WTC11 (cell line): ENCODE measurements at regions not wholly inside any gene's neighbourhood (a gene's known extent, or its start where the extent isn't known, plus 50 kb on each side); places are given as distances from the start of the nearest gene placed in this dataset.

Source experiments
- ATAC-seq: fragments of 200-7000 bp; cut with Tn5 transposase; 2 replicates; pipeline ENCODE4 v1.10.0; 2021; ENCODE audit warnings: mild to moderate bottlenecking, moderate library complexity
- CTCF ChIA-PET: fragments of 300-600 bp; sonication (Branson Sonifier 250); formaldehyde crosslinking; loops from one replicate; lab custom pipeline; 2021; ENCODE audit warnings: antibody characterized with exemption; lab: Charles Lee
- POLR2A ChIA-PET: fragments of 350-600 bp; sonication (Branson Sonifier 250); formaldehyde crosslinking; loops from one replicate; lab custom pipeline; 2021; ENCODE audit warnings: antibody characterized with exemption; lab: Charles Lee
- DNase-seq: peaks from one replicate; pipeline ENCODE4 v3.0.0; 2021; ENCODE audit warnings: low spot score
- H3K27ac Mint-ChIP-seq: 2 replicates; pipeline ENCODE4 v1.8.0; 2021; ENCODE audit warnings: mixed read lengths
- H3K27me3 Mint-ChIP-seq: 2 replicates; pipeline ENCODE4 v1.8.0; 2021; ENCODE audit warnings: low read depth, mild to moderate bottlenecking, moderate library complexity, mixed read lengths
- H3K36me3 Mint-ChIP-seq: 2 replicates; pipeline ENCODE4 v1.8.0; 2021; ENCODE audit warnings: mixed read lengths
- H3K4me1 Mint-ChIP-seq: 2 replicates; pipeline ENCODE4 v1.8.0; 2022; ENCODE audit warnings: mixed read lengths
- H3K4me3 Mint-ChIP-seq: 2 replicates; pipeline ENCODE4 v1.8.0; 2021; ENCODE audit warnings: mild to moderate bottlenecking, moderate library complexity, mixed read lengths
- H3K9me3 Mint-ChIP-seq: 2 replicates; pipeline ENCODE4 v1.8.0; 2021; ENCODE audit warnings: mixed read lengths
- CBFB ChIP-seq: sonication (generic); formaldehyde crosslinking; IDR thresholded peaks from 2 replicates; pipeline ENCODE4 v1.8.1; 2022; ENCODE audit warnings: mild to moderate bottlenecking, low read depth, missing genetic modification reagents
- GABPB1 ChIP-seq: sonication (generic); formaldehyde crosslinking; IDR thresholded peaks from 2 replicates; pipeline ENCODE4 v1.8.1; 2023; ENCODE audit warnings: mild to moderate bottlenecking, missing genetic modification reagents
- GRHL2 ChIP-seq: fragments of 250-450 bp; sonication (Bioruptor Pico); IDR thresholded peaks from 2 replicates; pipeline ENCODE4 v1.8.0; 2022; ENCODE audit warnings: mild to moderate bottlenecking, moderate library complexity; ENCODE audit not compliant: insufficient replicate concordance, severe bottlenecking
- HMGA2 ChIP-seq: fragments of 250-450 bp; sonication (Bioruptor Pico); IDR thresholded peaks from 2 replicates; pipeline ENCODE4 v1.4.0; 2021; ENCODE audit warnings: mild to moderate bottlenecking, moderate library complexity
- JAZF1 ChIP-seq: fragments of 250-450 bp; sonication (Bioruptor Pico); IDR thresholded peaks from 2 replicates; pipeline ENCODE4 v1.9.0; 2021; ENCODE audit warnings: moderate library complexity, mild to moderate bottlenecking, inconsistent platforms
- NFE2L1 ChIP-seq: sonication (generic); formaldehyde crosslinking; IDR thresholded peaks from 2 replicates; pipeline ENCODE4 v1.8.1; 2023; ENCODE audit warnings: missing genetic modification reagents
- PRRX2 ChIP-seq: fragments of 250-450 bp; sonication (Bioruptor Pico); IDR thresholded peaks from 2 replicates; pipeline ENCODE4 v1.8.0; 2021; ENCODE audit warnings: mild to moderate bottlenecking
- SMAD4 ChIP-seq: sonication (generic); formaldehyde crosslinking; IDR thresholded peaks from 2 replicates; pipeline ENCODE4 v1.8.0; 2022; ENCODE audit warnings: mild to moderate bottlenecking, missing genetic modification reagents
- SOX15 ChIP-seq: fragments of 250-450 bp; sonication (Bioruptor Pico); IDR thresholded peaks from 2 replicates; pipeline ENCODE4 v1.9.0; 2021; ENCODE audit warnings: mild to moderate bottlenecking
- SP1 ChIP-seq: sonication (generic); formaldehyde crosslinking; conservative IDR thresholded peaks from 2 replicates; pipeline ENCODE4 v1.8.1; 2022; ENCODE audit warnings: missing genetic modification reagents
- TF ChIP-seq, protein P1 (sequence below): fragments of 200-600 bp; IDR thresholded peaks from 2 replicates; pipeline ENCODE4 v1.8.0; 2022; ENCODE audit warnings: antibody characterized with exemption
- TF ChIP-seq, protein P2 (sequence below): sonication (generic); formaldehyde crosslinking; IDR thresholded peaks from 2 replicates; pipeline ENCODE4 v1.8.1; 2022; ENCODE audit warnings: missing genetic modification reagents, borderline replicate concordance
- TF ChIP-seq, protein P3 (sequence below): sonication (generic); formaldehyde crosslinking; IDR thresholded peaks from 2 replicates; pipeline ENCODE4 v1.8.1; 2023; ENCODE audit warnings: mild to moderate bottlenecking, missing genetic modification reagents
- TF ChIP-seq, protein P4 (sequence below): sonication (generic); formaldehyde crosslinking; IDR thresholded peaks from 2 replicates; pipeline ENCODE4 v1.8.1; 2022; ENCODE audit warnings: low read depth, mild to moderate bottlenecking, moderate library complexity, missing genetic modification reagents, borderline replicate concordance
- TF ChIP-seq, protein P5 (sequence below): sonication (generic); formaldehyde crosslinking; IDR thresholded peaks from 2 replicates; pipeline ENCODE4 v1.8.0; 2023; ENCODE audit warnings: missing genetic modification reagents, mild to moderate bottlenecking, borderline replicate concordance

DNA sequence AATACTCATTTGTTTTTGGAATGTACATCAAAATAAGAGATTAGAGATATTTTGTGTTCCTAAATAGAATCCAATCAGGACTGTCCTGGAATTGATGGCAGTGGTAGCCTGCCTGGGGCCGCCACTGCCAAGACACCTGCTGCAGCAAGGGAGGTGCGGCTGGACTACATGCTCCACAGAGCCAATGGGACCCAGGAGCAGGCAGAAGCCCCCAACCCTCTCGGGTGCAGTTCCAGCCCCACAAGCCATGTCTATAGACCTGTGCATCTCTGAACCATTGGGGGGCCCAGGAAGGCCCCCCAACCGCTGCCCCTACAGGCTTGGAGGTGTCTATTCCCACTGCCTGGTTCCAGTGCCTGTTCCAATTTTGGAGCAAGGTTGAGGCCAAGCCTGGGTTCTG is 1524.3 kb downstream of the PCDH18 start:
- H3K4me1 Mint-ChIP-seq = peaks cover 11% of the 10 kb centered on the region

DNA sequence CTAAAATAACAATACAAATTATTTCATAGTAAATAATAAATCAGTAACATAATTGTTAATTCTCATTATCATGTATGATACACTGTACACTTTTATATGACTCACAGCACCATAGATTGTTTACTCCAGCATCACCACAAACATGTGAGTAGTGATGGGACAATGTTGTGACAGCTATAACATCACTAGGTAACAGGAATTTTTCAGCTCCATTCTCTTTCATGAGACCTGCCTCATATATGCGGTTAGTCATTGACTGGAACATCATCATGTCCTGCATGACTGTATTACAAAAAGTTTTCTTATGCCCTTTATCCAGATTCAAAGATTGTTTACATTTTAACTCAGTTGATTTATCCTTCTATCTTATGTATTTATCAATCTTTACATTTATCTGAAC is 1530.0 kb downstream of the PCDH18 start:
- Mint-ChIP-seq H3K27ac (no peak overlapping the region), H3K4me3 (no peak overlapping the region), H3K9me3 (no peaks in the 10 kb centered on the region), H3K36me3 (no peaks in the 10 kb centered on the region), H3K27me3 (no peaks in the 10 kb centered on the region), H3K4me1 (no peaks in the 10 kb centered on the region)
- DNase-seq (no peak), ATAC-seq (no peak)
- CTCF ChIA-PET = no interaction called here
- POLR2A ChIA-PET = no interaction called here
- TF ChIP-seq CBFB (no peak), PRRX2 (no peak)
- TF ChIP-seq, protein P1, sequence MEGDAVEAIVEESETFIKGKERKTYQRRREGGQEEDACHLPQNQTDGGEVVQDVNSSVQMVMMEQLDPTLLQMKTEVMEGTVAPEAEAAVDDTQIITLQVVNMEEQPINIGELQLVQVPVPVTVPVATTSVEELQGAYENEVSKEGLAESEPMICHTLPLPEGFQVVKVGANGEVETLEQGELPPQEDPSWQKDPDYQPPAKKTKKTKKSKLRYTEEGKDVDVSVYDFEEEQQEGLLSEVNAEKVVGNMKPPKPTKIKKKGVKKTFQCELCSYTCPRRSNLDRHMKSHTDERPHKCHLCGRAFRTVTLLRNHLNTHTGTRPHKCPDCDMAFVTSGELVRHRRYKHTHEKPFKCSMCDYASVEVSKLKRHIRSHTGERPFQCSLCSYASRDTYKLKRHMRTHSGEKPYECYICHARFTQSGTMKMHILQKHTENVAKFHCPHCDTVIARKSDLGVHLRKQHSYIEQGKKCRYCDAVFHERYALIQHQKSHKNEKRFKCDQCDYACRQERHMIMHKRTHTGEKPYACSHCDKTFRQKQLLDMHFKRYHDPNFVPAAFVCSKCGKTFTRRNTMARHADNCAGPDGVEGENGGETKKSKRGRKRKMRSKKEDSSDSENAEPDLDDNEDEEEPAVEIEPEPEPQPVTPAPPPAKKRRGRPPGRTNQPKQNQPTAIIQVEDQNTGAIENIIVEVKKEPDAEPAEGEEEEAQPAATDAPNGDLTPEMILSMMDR = no peak
- TF ChIP-seq, protein P2, sequence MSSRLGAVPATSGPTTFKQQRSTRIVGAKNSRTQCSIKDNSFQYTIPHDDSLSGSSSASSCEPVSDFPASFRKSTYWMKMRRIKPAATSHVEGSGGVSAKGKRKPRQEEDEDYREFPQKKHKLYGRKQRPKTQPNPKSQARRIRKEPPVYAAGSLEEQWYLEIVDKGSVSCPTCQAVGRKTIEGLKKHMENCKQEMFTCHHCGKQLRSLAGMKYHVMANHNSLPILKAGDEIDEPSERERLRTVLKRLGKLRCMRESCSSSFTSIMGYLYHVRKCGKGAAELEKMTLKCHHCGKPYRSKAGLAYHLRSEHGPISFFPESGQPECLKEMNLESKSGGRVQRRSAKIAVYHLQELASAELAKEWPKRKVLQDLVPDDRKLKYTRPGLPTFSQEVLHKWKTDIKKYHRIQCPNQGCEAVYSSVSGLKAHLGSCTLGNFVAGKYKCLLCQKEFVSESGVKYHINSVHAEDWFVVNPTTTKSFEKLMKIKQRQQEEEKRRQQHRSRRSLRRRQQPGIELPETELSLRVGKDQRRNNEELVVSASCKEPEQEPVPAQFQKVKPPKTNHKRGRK (CRISPR knock-in tag) = no peak
- TF ChIP-seq, protein P3, sequence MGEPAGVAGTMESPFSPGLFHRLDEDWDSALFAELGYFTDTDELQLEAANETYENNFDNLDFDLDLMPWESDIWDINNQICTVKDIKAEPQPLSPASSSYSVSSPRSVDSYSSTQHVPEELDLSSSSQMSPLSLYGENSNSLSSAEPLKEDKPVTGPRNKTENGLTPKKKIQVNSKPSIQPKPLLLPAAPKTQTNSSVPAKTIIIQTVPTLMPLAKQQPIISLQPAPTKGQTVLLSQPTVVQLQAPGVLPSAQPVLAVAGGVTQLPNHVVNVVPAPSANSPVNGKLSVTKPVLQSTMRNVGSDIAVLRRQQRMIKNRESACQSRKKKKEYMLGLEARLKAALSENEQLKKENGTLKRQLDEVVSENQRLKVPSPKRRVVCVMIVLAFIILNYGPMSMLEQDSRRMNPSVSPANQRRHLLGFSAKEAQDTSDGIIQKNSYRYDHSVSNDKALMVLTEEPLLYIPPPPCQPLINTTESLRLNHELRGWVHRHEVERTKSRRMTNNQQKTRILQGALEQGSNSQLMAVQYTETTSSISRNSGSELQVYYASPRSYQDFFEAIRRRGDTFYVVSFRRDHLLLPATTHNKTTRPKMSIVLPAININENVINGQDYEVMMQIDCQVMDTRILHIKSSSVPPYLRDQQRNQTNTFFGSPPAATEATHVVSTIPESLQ = no peak

More for the DNA sequence above, 1524.3 kb downstream of the PCDH18 start:
- Mint-ChIP-seq H3K27me3 (no peaks in the 10 kb centered on the region), H3K4me3 (no peak overlapping the region), H3K9me3 (peaks cover 7% of the 10 kb centered on the region; the same call in 1 of the 2 replicates)
- TF ChIP-seq GABPB1 (no peak), SMAD4 (no peak)
- TF ChIP-seq, protein P1 = no peak
- TF ChIP-seq, protein P4, sequence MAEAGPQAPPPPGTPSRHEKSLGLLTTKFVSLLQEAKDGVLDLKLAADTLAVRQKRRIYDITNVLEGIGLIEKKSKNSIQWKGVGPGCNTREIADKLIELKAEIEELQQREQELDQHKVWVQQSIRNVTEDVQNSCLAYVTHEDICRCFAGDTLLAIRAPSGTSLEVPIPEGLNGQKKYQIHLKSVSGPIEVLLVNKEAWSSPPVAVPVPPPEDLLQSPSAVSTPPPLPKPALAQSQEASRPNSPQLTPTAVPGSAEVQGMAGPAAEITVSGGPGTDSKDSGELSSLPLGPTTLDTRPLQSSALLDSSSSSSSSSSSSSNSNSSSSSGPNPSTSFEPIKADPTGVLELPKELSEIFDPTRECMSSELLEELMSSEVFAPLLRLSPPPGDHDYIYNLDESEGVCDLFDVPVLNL (CRISPR knock-in tag) = no peak
- TF ChIP-seq, all 79 proteins: peak for 0
- no peak for DNase-seq
- CTCF ChIA-PET = no interaction called here
- Mint-ChIP-seq H3K36me3 (no peaks in the 10 kb centered on the region), H3K27ac (no peak overlapping the region)
- ATAC-seq = no peak
- POLR2A ChIA-PET = no interaction called here

DNA sequence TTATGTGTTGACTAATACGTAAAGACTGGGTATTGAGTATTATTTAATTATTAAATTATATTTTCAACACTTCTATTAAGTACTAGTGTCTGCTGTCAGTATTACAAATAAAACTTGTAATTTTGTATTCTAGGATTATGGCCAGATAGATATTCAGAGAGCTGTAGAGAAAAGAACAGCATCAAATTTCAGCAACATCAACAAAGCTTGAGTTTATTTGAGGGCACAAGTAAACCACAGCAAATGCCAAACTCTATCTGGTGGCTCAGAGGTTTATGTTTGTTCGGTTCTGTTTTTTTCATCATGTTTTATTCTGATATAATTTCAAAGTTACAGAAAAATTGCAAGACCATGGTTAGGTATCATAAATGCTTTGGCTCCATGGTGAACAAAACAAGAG is 1530.5 kb downstream of the PCDH18 start:
- H3K27me3 Mint-ChIP-seq = no peaks in the 10 kb centered on the region
- H3K4me1 Mint-ChIP-seq = no peaks in the 10 kb centered on the region
- ATAC-seq (no peak), DNase-seq (no peak)
- no peak overlapping the region for H3K27ac Mint-ChIP-seq
- no peaks in the 10 kb centered on the region for H3K9me3 Mint-ChIP-seq
- POLR2A ChIA-PET = no interaction called here
- no peaks in the 10 kb centered on the region for H3K36me3 Mint-ChIP-seq
- CTCF ChIA-PET = no interaction called here
- no peak overlapping the region for H3K4me3 Mint-ChIP-seq
- TF ChIP-seq GRHL2 (CRISPR knock-in tag) (no peak), SP1 (CRISPR knock-in tag) (no peak), JAZF1 (CRISPR knock-in tag) (no peak), NFE2L1 (CRISPR knock-in tag) (no peak), SOX15 (CRISPR knock-in tag) (no peak), HMGA2 (CRISPR knock-in tag) (no peak)
- TF ChIP-seq, protein P1 = no peak
- TF ChIP-seq, protein P5, sequence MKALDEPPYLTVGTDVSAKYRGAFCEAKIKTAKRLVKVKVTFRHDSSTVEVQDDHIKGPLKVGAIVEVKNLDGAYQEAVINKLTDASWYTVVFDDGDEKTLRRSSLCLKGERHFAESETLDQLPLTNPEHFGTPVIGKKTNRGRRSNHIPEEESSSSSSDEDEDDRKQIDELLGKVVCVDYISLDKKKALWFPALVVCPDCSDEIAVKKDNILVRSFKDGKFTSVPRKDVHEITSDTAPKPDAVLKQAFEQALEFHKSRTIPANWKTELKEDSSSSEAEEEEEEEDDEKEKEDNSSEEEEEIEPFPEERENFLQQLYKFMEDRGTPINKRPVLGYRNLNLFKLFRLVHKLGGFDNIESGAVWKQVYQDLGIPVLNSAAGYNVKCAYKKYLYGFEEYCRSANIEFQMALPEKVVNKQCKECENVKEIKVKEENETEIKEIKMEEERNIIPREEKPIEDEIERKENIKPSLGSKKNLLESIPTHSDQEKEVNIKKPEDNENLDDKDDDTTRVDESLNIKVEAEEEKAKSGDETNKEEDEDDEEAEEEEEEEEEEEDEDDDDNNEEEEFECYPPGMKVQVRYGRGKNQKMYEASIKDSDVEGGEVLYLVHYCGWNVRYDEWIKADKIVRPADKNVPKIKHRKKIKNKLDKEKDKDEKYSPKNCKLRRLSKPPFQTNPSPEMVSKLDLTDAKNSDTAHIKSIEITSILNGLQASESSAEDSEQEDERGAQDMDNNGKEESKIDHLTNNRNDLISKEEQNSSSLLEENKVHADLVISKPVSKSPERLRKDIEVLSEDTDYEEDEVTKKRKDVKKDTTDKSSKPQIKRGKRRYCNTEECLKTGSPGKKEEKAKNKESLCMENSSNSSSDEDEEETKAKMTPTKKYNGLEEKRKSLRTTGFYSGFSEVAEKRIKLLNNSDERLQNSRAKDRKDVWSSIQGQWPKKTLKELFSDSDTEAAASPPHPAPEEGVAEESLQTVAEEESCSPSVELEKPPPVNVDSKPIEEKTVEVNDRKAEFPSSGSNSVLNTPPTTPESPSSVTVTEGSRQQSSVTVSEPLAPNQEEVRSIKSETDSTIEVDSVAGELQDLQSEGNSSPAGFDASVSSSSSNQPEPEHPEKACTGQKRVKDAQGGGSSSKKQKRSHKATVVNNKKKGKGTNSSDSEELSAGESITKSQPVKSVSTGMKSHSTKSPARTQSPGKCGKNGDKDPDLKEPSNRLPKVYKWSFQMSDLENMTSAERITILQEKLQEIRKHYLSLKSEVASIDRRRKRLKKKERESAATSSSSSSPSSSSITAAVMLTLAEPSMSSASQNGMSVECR (CRISPR knock-in tag) = no peak
